HepG2 (cell line): ENCODE measurements at regions not wholly inside any gene's neighbourhood (a gene's known extent, or its start where the extent isn't known, plus 50 kb on each side); places are given as distances from the start of the nearest gene placed in this dataset.

ENCODE experiments used
- ATAC-seq: fragments of 200-7000 bp; cut with Tn5 transposase; 3 replicates; pipeline ENCODE4 v1.9.1; 2020; ENCODE audit warnings: mild to moderate bottlenecking, moderate library complexity
- BruUV-seq: library from RNA; stranded (reverse); fragments of 400-500 nt; replicated peaks from 2 replicates; lab custom pipeline; 2021; lab: Mats Ljungman, UMichigan
- CTCF ChIA-PET: fragments of 300-600 bp; formaldehyde crosslinking; extraction: SDS; loops from one replicate; lab custom pipeline; 2021; ENCODE audit warnings: low total read pairs, inconsistent platforms, low intra/inter-chr PET ratio; lab: Yijun Ruan, JAX
- POLR2A ChIA-PET: fragments of 350-600 bp; sonication (Branson Sonifier 250); formaldehyde crosslinking; loops from one replicate; lab custom pipeline; 2020; ENCODE audit warnings: antibody characterized with exemption, inconsistent platforms; lab: Yijun Ruan, JAX
- DNase-seq: peaks from one replicate; pipeline ENCODE4 v3.0.0-alpha.2; 2015; ENCODE audit warnings: low spot score
- FAIRE-seq: peaks from 3 replicates; lab custom pipeline; 2011; peaks lifted over from hg19 to GRCh38; lab: Jason Lieb, UNC
- H2AFZ ChIP-seq: one replicate; pipeline ENCODE4 v1.6.1; 2011; ENCODE audit warnings: low read length, inconsistent platforms
- H3K27ac ChIP-seq: fragments of 300-600 bp; 3 replicates; pipeline ENCODE4 v1.8.0; 2011; ENCODE audit warnings: mixed run types, mild to moderate bottlenecking, mixed read lengths, low read length, inconsistent platforms; ENCODE audit not compliant: insufficient read depth; ENCODE audit errors: extremely low read length
- H3K27me3 ChIP-seq, 2 experiments: fragments of 200-600 bp in 1 of 2; 2 replicates in 1 of 2; 3 replicates in 1 of 2; pipeline versions ENCODE4 v1.6.0 to v1.8.0; 2011; ENCODE audit warnings: low read length in 2 of 2, mild to moderate bottlenecking in 2 of 2, moderate library complexity in 2 of 2, inconsistent platforms in 1 of 2; ENCODE audit not compliant: insufficient read depth in 2 of 2, control insufficient read depth in 1 of 2
- H3K36me3 ChIP-seq, 2 experiments: fragments of 200-600 bp in 1 of 2; replicated peaks in 1 of 2; 2 replicates in 1 of 2; 3 replicates in 1 of 2; pipeline versions ENCODE4 v1.5.1 to v1.8.0; 2011; ENCODE audit warnings: low read length in 2 of 2, inconsistent platforms in 1 of 2; ENCODE audit not compliant: insufficient read depth in 2 of 2, control insufficient read depth in 1 of 2
- H3K4me1 ChIP-seq: 2 replicates; pipeline ENCODE4 v1.5.1; 2012; ENCODE audit warnings: low read length, inconsistent platforms; ENCODE audit not compliant: insufficient read depth
- H3K4me2 ChIP-seq: 2 replicates; pipeline ENCODE4 v1.6.0; 2011; ENCODE audit warnings: low read depth, low read length, inconsistent platforms
- H3K4me3 ChIP-seq, 3 experiments: fragments of 200-600 bp in 1 of 3; sonication (generic), shearing (Covaris generic) in 1 of 3; replicated peaks in 1 of 3; 2 replicates each; pipeline ENCODE4 v1.5.1; 2011 to 2016; ENCODE audit warnings: low read length in 3 of 3, inconsistent platforms in 2 of 3, low read depth in 2 of 3, mild to moderate bottlenecking in 2 of 3, control low read depth in 1 of 3, mixed read lengths in 1 of 3; ENCODE audit not compliant: insufficient read depth in 1 of 3
- H3K79me2 ChIP-seq: one replicate; pipeline ENCODE4 v1.6.1; 2011; ENCODE audit warnings: low read length, inconsistent platforms; ENCODE audit not compliant: insufficient read depth
- H3K9ac ChIP-seq: 2 replicates; pipeline ENCODE4 v1.6.0; 2011; ENCODE audit warnings: mild to moderate bottlenecking, low read depth, low read length, inconsistent platforms; ENCODE audit not compliant: insufficient read depth
- H3K9me3 ChIP-seq: 2 replicates; pipeline ENCODE4 v1.5.1; 2012; ENCODE audit warnings: mild to moderate bottlenecking, low read length
- H4K20me1 ChIP-seq: 2 replicates; pipeline ENCODE4 v1.6.0; 2011; ENCODE audit warnings: inconsistent platforms, mild to moderate bottlenecking, low read length, moderate library complexity; ENCODE audit not compliant: insufficient read depth
- CREB1 ChIP-seq, 2 experiments: fragments of 450-650 bp in 1 of 2; IDR thresholded peaks; 2 replicates each; pipeline ENCODE4 v1.6.1; 2016 to 2017; ENCODE audit warnings: control low read depth in 1 of 2, mild to moderate bottlenecking in 1 of 2, missing compliant biosample characterization in 1 of 2, missing genetic modification characterization in 1 of 2
- E2F1 ChIP-seq: sonication (generic); formaldehyde crosslinking; IDR thresholded peaks from 2 replicates; pipeline ENCODE4 v1.5.0; 2020; ENCODE audit warnings: missing genetic modification reagents
- GATAD2A ChIP-seq: IDR thresholded peaks from 2 replicates; pipeline ENCODE4 v1.6.1; 2016
- HNF4A ChIP-seq: sonication (generic); formaldehyde crosslinking; IDR thresholded peaks from 2 replicates; pipeline ENCODE4 v1.4.0; 2020; ENCODE audit warnings: missing genetic modification reagents
- MAZ ChIP-seq, 2 experiments: sonication (generic) in 1 of 2; formaldehyde crosslinking in 1 of 2; IDR thresholded peaks; 2 replicates each; pipeline versions ENCODE4 v1.5.0 to v1.6.1; 2012 to 2020; ENCODE audit warnings: low read depth in 2 of 2, mild to moderate bottlenecking in 2 of 2, borderline replicate concordance in 1 of 2, improper control_type of control experiment in 1 of 2, low read length in 1 of 2, missing genetic modification reagents in 1 of 2, moderate library complexity in 1 of 2
- PHF8 ChIP-seq: sonication (generic); formaldehyde crosslinking; IDR thresholded peaks from 2 replicates; pipeline ENCODE4 v1.5.0; 2020; ENCODE audit warnings: missing genetic modification reagents
- PITX1 ChIP-seq: sonication (generic); formaldehyde crosslinking; IDR thresholded peaks from 2 replicates; pipeline ENCODE4 v1.5.1; 2020; ENCODE audit warnings: mild to moderate bottlenecking, missing genetic modification reagents
- PTBP1 ChIP-seq: fragments of 200-400 bp; formaldehyde crosslinking; IDR thresholded peaks from 2 replicates; pipeline ENCODE4 v1.6.1; 2018; ENCODE audit warnings: low read length, low read depth; ENCODE audit not compliant: poor library complexity, severe bottlenecking
- STAT6 ChIP-seq: sonication (generic); formaldehyde crosslinking; IDR thresholded peaks from 2 replicates; pipeline ENCODE4 v1.4.0; 2020; ENCODE audit warnings: missing genetic modification reagents, mild to moderate bottlenecking, borderline replicate concordance
- TBP ChIP-seq: sonication (generic); formaldehyde crosslinking; IDR thresholded peaks from 2 replicates; pipeline ENCODE4 v1.5.0; 2020; ENCODE audit warnings: missing genetic modification reagents
- ZNF136 ChIP-seq: sonication (generic); formaldehyde crosslinking; IDR thresholded peaks from 2 replicates; pipeline ENCODE4 v1.8.1; 2022; ENCODE audit warnings: low read depth, mild to moderate bottlenecking, moderate library complexity, missing genetic modification reagents
- ZNF280D ChIP-seq: sonication (generic); formaldehyde crosslinking; IDR thresholded peaks from 2 replicates; pipeline ENCODE4 v1.5.1; 2020; ENCODE audit warnings: mild to moderate bottlenecking, missing genetic modification reagents
- ZNF382 ChIP-seq: sonication (generic); formaldehyde crosslinking; IDR thresholded peaks from 2 replicates; pipeline ENCODE4 v1.5.0; 2020; ENCODE audit warnings: missing genetic modification reagents, mild to moderate bottlenecking, borderline replicate concordance
- ZSCAN31 ChIP-seq: sonication (generic); formaldehyde crosslinking; IDR thresholded peaks from 2 replicates; pipeline ENCODE4 v1.5.0; 2020; ENCODE audit warnings: low read depth, mild to moderate bottlenecking, missing genetic modification reagents
- WGBS: methylation state at CpG from one replicate; pipeline ENCODE4 v1.1.6; 2017; ENCODE audit warnings: low lambda C conversion rate; 5-methylcytosine and 5-hydroxymethylcytosine counted together
- in situ Hi-C: cut with HindIII; loops from 2 replicates; pipeline ENCODE4 v1.10.0; 2017; ENCODE audit warnings: low pct_unique_long_range_greater_than_20kb; ENCODE audit not compliant: extremely low pct_ligation_motif_present
- intact Hi-C: fragments of 100-400 bp; cut with micrococcal nuclease; formaldehyde crosslinking; loops from one replicate; pipeline ENCODE4 v1.10.0; 2022; ENCODE audit not compliant: unreplicated experiment

- no TSS peak for BruUV-seq
- Histone ChIP-seq H3K4me1 (no peaks in the 10 kb centered on the region), H4K20me1 (no peaks in the 10 kb centered on the region), H3K4me2 (no peak overlapping the region), H3K9me3 (no peaks in the 10 kb centered on the region), H3K4me3 (no peak overlapping the region), H3K27ac (no peak overlapping the region), H2AFZ (no peak overlapping the region), H3K79me2 (no peaks in the 10 kb centered on the region), H3K36me3 (no peaks in the 10 kb centered on the region), H3K9ac (no peak overlapping the region), H3K27me3 (no peaks in the 10 kb centered on the region)
- intact Hi-C loops (no loop called here), in situ Hi-C loops (no loop called here)
- ChIA-PET POLR2A (no interaction called here), CTCF (no interaction called here)
- FAIRE-seq (no peak), DNase-seq (no peak), ATAC-seq (no peak)
- TF ChIP-seq HNF4A (CRISPR knock-in tag) (no peak), STAT6 (CRISPR knock-in tag) (no peak), ZSCAN31 (CRISPR knock-in tag) (no peak), PTBP1 (no peak), ZNF136 (no peak), PITX1 (CRISPR knock-in tag) (no peak), TBP (CRISPR knock-in tag) (no peak), ZNF280D (no peak), GATAD2A (CRISPR knock-in tag) (no peak), PHF8 (CRISPR knock-in tag) (no peak), ZNF382 (CRISPR knock-in tag) (no peak), CREB1 (IDR thresholded peaks at IDR 0.05) (no peak), CREB1 (CRISPR knock-in tag; IDR thresholded peaks at IDR 0.05) (no peak), MAZ (IDR thresholded peaks at IDR 0.05; ENCODE audit: borderline replicate concordance, low read depth, low read length) (no peak), MAZ (CRISPR knock-in tag; IDR thresholded peaks at IDR 0.05; ENCODE audit: low read depth) (no peak), E2F1 (no peak)
- 5% methylated on average over 2 of the region's 2 CpGs for WGBS
Measured at GRCh38 chr2:7858624-7859023, 823.2 kb upstream of the ID2 start.
